Esophagus squamous epithelium (tissue), 4 donors: ENCODE measurements at regions not wholly inside any gene's neighbourhood (a gene's known extent, or its start where the extent isn't known, plus 50 kb on each side); places are given as distances from the start of the nearest gene placed in this dataset.

Source experiments
- POLR2A ChIP-seq, 4 donors: fragments of 450-650 bp; IDR thresholded peaks; one replicate each; pipeline ENCODE4 v1.6.1; 2017; ENCODE audit warnings: antibody characterized with exemption in 4 of 4, mild to moderate bottlenecking in 4 of 4, moderate library complexity in 3 of 4
- TF ChIP-seq, protein P1 (sequence below), 6 experiments: fragments of 450-650 bp in 4 of 6; fragments of 200-600 bp in 2 of 6; sonication (generic) in 2 of 6; IDR thresholded peaks; one replicate each; pipeline ENCODE4 v1.5.1; 2016 to 2019; ENCODE audit warnings: antibody characterized with exemption in 6 of 6, mild to moderate bottlenecking in 4 of 6, moderate library complexity in 4 of 6

- TF ChIP-seq, protein P1, sequence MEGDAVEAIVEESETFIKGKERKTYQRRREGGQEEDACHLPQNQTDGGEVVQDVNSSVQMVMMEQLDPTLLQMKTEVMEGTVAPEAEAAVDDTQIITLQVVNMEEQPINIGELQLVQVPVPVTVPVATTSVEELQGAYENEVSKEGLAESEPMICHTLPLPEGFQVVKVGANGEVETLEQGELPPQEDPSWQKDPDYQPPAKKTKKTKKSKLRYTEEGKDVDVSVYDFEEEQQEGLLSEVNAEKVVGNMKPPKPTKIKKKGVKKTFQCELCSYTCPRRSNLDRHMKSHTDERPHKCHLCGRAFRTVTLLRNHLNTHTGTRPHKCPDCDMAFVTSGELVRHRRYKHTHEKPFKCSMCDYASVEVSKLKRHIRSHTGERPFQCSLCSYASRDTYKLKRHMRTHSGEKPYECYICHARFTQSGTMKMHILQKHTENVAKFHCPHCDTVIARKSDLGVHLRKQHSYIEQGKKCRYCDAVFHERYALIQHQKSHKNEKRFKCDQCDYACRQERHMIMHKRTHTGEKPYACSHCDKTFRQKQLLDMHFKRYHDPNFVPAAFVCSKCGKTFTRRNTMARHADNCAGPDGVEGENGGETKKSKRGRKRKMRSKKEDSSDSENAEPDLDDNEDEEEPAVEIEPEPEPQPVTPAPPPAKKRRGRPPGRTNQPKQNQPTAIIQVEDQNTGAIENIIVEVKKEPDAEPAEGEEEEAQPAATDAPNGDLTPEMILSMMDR (IDR thresholded peaks at IDR 0.05), result no peak
- TF ChIP-seq POLR2A (IDR thresholded peaks at IDR 0.05), result no peak
These were observed 340.3 kb upstream of the CD180 start for GRCh38 chr5:67536866-67537265.
